IPS-18c (cell line): ENCODE measurements at regions not wholly inside any gene's neighbourhood (a gene's known extent, or its start where the extent isn't known, plus 50 kb on each side); places are given as distances from the start of the nearest gene placed in this dataset.

ENCODE experiments used
- H3K4me3 ChIP-seq: 2 replicates; pipeline ENCODE4 v1.7.0; 2013; ENCODE audit warnings: low read depth, mild to moderate bottlenecking, low read length, moderate library complexity; ENCODE audit not compliant: insufficient read depth
- H3K9me3 ChIP-seq: one replicate; pipeline ENCODE4 v1.6.1; 2013; ENCODE audit warnings: mild to moderate bottlenecking, low read length, moderate library complexity; ENCODE audit not compliant: control insufficient read depth, insufficient read depth

GRCh38 chr15:98570119-98570518, 78.2 kb upstream of the IGF1R start:
- H3K9me3 ChIP-seq, result no peaks in the 10 kb centered on the region

GRCh38 chr15:98580572-98580971, 67.8 kb upstream of the IGF1R start:
- Histone ChIP-seq H3K4me3 (no peak overlapping the region), H3K9me3 (no peaks in the 10 kb centered on the region)

More at GRCh38 chr15:98570119-98570518, 78.2 kb upstream of the IGF1R start:
- H3K4me3 ChIP-seq, result no peak overlapping the region

GRCh38 chr15:98581715-98582114, 66.6 kb upstream of the IGF1R start:
- H3K9me3 ChIP-seq, result no peaks in the 10 kb centered on the region
- no peak overlapping the region for H3K4me3 ChIP-seq

GRCh38 chr15:98582900-98583554, 65.3 kb upstream of the IGF1R start:
- Histone ChIP-seq H3K4me3 (no peak overlapping the region), H3K9me3 (no peaks in the 10 kb centered on the region)

GRCh38 chr15:98583771-98584430, 64.4 kb upstream of the IGF1R start:
- no peak overlapping the region for H3K4me3 ChIP-seq
- no peaks in the 10 kb centered on the region for H3K9me3 ChIP-seq

DNA sequence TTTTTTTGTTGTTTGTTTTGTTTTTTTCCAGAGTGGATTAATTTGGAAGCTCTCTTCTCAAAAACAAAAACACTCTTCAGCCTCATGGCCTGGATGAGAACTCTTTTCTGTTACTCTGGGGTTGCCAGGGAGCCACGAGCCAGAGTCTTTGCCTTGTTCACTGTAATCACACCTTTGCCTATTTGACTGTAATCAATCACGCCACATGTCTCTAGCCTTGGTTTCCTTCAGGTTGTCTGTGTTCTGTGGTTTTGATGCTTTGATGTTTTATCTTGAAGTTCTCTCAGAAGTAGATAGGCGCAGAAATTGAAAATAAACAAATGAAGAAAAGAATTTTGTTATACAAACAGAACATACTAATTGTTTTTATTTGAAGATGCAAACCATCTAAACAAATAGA, 62.3 kb upstream of the IGF1R start:
- H3K9me3 ChIP-seq, result no peaks in the 10 kb centered on the region
- no peak overlapping the region for H3K4me3 ChIP-seq

DNA sequence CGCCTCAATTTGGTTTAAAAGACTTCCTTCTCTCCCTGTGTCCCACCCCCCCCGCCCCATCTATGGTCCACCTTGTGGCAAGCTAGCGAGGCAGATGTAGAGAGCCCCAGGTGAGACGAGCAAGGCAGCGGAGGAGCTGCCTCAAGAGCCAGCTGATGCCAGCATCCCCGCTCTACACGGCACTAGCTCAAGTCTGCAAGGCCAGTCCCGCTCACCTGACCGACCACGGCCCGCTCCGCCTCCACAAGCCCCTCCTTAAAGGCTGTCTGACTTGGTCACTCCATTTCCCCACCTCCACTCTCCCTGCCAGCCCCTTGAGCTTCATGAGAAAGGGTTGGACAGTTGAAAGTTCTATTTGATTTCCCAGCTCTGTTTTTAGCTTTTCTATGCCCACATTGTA, 56.2 kb upstream of the IGF1R start:
- Histone ChIP-seq H3K9me3 (no peaks in the 10 kb centered on the region), H3K4me3 (no peak overlapping the region)

DNA sequence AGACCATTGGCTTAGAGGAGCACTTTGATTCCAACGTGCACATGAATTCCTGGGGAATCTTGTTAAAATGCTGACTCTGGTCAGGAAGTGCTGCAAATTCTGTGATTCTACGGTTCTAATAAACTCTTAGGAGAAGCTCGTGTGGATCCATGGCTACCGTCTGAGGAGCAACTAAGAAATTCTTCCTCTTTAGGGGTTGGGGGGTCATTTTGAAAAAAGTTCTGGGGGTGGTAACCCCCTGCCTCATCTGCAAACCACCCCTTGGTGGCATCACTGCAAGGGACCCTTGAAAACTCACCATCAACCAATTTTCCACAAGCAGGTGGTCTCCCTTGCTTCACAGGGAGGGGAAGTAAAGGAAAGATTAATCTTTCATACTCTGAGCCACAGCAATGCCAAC, 52.2 kb upstream of the IGF1R start:
- H3K9me3 ChIP-seq, result no peaks in the 10 kb centered on the region
- no peak overlapping the region for H3K4me3 ChIP-seq

- Histone ChIP-seq H3K9me3 (no peaks in the 10 kb centered on the region), H3K4me3 (no peak overlapping the region)
Observed at GRCh38 chr15:98596885-98597392, 51.4 kb upstream of the IGF1R start.

DNA sequence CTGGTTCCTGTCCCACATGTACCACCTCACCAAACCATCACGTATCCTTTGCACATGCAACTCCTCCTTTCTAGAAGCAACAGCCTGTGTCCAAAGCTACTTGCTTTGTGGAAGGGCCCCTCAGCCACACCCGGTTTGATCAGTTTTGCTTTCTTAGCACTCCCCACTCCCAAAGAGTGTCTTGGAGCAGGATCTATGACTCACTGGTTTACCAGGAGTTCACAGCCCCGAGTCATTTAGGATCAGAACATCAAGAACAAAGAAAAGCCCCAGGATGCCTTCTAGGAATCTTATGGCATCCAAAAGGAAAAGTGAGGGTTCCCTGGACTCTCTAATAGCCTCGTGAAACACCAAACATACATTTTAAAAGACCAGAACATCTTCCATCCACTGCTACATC, 50.7 kb upstream of the IGF1R start:
- H3K4me3 ChIP-seq, result no peak overlapping the region
- H3K9me3 ChIP-seq, result peaks cover 2% of the 10 kb centered on the region
